Stimulated activated naive CD8-positive, alpha-beta T cell treated with anti-CD3 and anti-CD28 coated beads, Interleukin-15, Interleukin-2, amounts not matched to agents 100 ng/mL and 50 ng/mL, for 24 hours (primary cell): ENCODE measurements at regions not wholly inside any gene's neighbourhood (a gene's known extent, or its start where the extent isn't known, plus 50 kb on each side); places are given as distances from the start of the nearest gene placed in this dataset.

ENCODE experiments used
- H3K27ac Mint-ChIP-seq: one replicate; pipeline ENCODE4 v1.8.0; 2021; ENCODE audit warnings: mild to moderate bottlenecking, mixed read lengths
- H3K27me3 Mint-ChIP-seq: one replicate; pipeline ENCODE4 v1.8.0; 2021; ENCODE audit warnings: mixed read lengths
- H3K36me3 Mint-ChIP-seq: one replicate; pipeline ENCODE4 v1.8.0; 2021; ENCODE audit warnings: low read depth, mixed read lengths
- H3K4me1 Mint-ChIP-seq: one replicate; pipeline ENCODE4 v1.8.0; 2021; ENCODE audit warnings: low read depth, mixed read lengths
- H3K4me3 Mint-ChIP-seq: one replicate; pipeline ENCODE4 v1.8.0; 2021; ENCODE audit warnings: mild to moderate bottlenecking, mixed read lengths
- H3K9me3 Mint-ChIP-seq: one replicate; pipeline ENCODE4 v1.8.0; 2021; ENCODE audit warnings: mixed read lengths

DNA sequence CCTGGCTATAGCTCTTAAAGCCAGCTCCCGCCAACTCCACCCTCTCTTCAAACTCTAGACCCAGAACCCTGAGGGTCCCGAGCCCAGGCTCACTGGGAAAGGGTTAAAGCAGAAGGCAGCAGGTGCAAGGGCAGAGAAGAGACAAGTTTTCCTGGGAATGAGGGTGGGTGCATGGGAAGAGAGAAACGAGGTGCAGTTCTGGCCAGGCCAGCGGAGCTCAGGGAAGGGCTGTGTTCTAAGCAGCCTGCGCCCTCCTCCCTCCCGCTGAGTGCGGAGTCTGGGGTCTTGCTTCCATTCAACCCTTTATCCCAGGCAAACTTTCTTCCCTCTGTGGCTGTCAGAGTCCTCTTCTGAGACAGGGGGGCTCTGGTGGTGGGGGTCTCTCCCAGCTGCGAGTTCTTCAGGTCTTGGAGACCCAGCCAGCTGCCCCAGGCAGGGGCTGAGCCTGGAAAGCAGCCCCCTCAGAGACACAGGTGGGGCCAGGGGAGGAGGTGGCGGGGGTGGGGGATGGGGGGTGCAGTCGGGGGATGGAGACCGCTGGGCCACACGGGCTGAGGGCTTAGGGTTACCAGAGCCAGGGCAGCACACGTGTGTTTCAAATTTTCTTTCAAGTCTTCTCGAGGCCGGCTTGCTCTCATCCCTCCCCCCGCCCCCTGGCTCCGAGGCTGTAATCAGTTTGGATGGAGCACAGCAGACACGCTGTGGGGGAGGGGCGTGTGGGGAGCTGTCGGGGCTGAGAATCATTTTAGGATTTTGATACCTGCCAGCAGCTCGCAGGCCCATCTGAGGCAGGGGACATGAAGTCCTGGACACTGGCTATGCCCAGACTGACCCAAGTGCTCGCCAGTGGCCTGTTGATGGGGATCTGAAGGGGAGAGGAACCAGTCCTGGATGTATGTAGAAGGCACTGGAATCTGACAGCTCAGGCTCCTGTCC is 169.6 kb upstream of the SMIM23 start:
- Mint-ChIP-seq H3K4me3 (no peak overlapping the region), H3K36me3 (no peaks in the 10 kb centered on the region), H3K27ac (no peak overlapping the region), H3K4me1 (no peaks in the 10 kb centered on the region), H3K27me3 (peaks cover 7% of the 10 kb centered on the region), H3K9me3 (no peaks in the 10 kb centered on the region)

DNA sequence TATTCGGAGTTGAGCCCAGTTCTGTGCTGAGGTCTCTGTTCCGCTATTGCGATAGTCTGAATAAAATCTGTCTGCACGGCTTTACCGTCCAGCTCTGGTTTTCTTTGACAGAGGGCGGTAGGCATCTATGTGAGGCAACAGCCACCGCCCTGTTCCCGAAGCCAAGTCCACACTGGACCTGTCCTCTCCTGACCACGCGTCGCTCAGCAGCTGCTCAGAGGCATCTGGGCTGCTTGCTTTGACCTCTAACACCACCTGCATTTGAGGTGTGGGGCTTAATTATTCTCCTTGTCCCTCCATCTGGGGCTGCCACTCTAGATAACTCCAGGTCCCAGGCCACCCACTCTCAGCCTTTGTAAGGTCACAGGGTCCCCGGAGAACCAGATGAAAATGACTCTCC is 168.4 kb upstream of the SMIM23 start:
- H3K4me3 Mint-ChIP-seq: no peak overlapping the region
- H3K36me3 Mint-ChIP-seq: no peaks in the 10 kb centered on the region
- no peaks in the 10 kb centered on the region for H3K4me1 Mint-ChIP-seq
- H3K27ac Mint-ChIP-seq: no peak overlapping the region
- H3K27me3 Mint-ChIP-seq: peaks cover 7% of the 10 kb centered on the region
- no peaks in the 10 kb centered on the region for H3K9me3 Mint-ChIP-seq

DNA sequence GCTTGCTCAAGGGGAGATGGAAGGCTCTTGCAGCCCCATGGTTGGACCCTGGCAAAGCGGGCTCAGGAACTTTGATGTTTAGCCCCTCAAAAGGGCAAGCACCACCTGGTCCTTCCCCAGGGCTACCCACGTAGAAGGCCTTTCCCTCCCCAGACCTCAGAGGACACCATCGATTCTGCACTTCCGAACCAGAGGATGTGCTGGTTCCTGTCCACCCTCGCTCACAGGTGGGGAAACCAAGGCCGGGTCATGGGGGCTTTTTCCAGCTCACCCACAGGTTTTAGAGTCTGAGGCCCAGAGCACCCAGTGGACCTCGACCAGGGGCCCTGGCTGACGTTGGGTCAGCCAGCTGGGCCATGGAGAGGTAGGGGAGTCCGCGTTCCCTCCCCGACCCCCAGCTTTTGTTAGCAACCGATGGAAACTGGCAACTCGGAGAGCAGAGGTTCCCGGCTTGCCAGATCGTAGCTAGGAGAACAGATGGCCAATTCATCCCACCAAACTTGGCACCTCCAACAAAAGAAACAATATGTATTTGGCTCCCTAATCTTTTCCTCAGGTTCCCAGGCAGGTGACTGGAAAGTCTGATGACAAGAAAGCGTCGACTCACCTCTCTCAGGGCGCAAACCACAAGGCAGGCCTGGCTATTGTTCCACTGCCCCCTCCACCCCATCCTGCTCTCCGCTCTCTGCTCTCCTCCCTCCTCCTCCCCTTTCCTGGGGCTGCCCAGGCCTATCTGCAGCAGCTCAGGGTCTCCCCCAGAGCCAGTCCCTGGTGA is 167.6 kb upstream of the SMIM23 start:
- no peaks in the 10 kb centered on the region for H3K9me3 Mint-ChIP-seq
- no peak overlapping the region for H3K27ac Mint-ChIP-seq
- no peaks in the 10 kb centered on the region for H3K4me1 Mint-ChIP-seq
- no peak overlapping the region for H3K4me3 Mint-ChIP-seq
- H3K36me3 Mint-ChIP-seq: no peaks in the 10 kb centered on the region
- peaks cover 5% of the 10 kb centered on the region for H3K27me3 Mint-ChIP-seq

DNA sequence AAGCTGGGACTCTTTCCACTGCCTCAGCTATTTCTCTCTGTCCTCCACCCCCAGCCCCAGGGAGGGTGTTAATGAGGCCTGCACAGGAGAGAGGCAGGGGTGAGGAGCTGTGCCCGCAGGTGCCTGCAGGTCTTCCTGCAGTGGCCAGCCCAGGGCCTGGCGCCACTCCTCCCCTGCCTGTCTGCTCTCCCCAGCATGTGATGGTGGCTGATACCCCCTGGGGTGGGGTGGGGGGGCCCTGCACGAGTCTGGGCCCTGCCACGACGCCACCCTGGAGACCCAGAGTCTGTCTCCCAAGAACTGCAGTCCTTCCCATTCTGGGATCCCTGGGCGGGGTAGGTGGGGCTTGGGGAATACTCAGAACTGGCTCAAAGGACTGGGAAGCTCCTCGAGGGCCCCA is 166.4 kb upstream of the SMIM23 start:
- no peaks in the 10 kb centered on the region for H3K4me1 Mint-ChIP-seq
- no peaks in the 10 kb centered on the region for H3K36me3 Mint-ChIP-seq
- no peak overlapping the region for H3K27ac Mint-ChIP-seq
- H3K9me3 Mint-ChIP-seq: no peaks in the 10 kb centered on the region
- H3K4me3 Mint-ChIP-seq: no peak overlapping the region
- H3K27me3 Mint-ChIP-seq: no peaks in the 10 kb centered on the region

DNA sequence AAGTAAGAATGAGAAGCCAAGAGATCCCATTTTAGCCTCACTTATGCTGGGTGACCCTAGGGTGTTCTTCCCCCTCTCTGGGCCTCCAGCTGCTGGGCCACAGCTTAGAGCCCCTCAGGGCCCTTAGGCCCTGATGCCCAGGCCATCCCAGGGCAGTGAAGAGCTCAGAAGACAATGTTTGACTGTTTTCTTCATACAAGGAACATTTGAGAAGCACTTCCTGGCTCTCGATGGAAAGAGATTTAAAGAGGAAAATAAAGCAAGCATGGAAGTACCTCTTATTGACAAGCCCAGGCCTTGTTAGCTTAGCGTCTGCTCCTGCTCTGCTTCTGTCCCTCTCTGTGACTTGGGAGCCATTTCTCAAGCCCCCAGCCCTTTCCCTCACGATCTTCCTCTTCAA is 165.9 kb upstream of the SMIM23 start:
- H3K27me3 Mint-ChIP-seq: no peaks in the 10 kb centered on the region
- no peaks in the 10 kb centered on the region for H3K9me3 Mint-ChIP-seq
- no peak overlapping the region for H3K4me3 Mint-ChIP-seq
- no peaks in the 10 kb centered on the region for H3K4me1 Mint-ChIP-seq
- H3K27ac Mint-ChIP-seq: no peak overlapping the region
- no peaks in the 10 kb centered on the region for H3K36me3 Mint-ChIP-seq

DNA sequence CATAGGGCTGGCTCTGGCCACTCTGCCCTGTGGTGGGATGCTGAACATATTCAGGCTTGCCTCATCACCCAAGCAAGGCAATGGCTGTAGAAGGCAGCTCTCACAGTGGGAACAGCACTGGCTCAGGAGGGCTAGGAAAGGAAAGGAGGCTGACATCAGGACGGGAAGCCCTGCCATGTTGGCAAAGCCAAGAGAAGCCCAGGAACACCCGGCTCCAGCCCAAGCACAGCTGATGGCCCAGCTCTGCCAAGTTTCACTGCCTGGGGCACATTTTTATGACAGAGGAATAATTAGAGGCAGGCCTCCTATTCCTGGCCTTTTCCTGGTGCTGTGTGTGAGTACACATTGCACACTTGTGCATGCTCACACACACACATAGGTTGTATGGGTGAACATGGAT is 163.6 kb upstream of the SMIM23 start:
- no peaks in the 10 kb centered on the region for H3K9me3 Mint-ChIP-seq
- H3K27ac Mint-ChIP-seq: no peak overlapping the region
- no peaks in the 10 kb centered on the region for H3K36me3 Mint-ChIP-seq
- H3K4me1 Mint-ChIP-seq: no peaks in the 10 kb centered on the region
- peaks cover 4% of the 10 kb centered on the region for H3K27me3 Mint-ChIP-seq
- H3K4me3 Mint-ChIP-seq: no peak overlapping the region

DNA sequence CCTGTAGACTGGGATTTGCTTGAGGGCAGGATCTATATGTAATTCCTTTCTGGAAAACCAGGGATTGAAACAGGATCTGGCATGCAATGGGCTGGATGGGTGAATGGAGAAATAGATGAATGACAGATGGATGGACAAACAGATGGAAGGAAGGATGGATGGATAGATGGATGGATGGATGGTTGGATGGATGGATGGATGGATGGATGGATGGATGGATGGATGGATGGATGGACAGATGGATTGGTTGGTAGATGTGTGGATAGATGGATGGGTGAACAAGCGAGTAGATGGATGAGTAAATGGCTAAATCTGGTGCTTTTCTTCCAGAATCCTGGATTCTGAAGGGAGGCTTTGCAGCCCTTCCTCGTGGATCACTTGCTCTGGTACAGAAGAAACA is 162.5 kb upstream of the SMIM23 start:
- Mint-ChIP-seq H3K9me3 (no peaks in the 10 kb centered on the region), H3K27me3 (peaks cover 8% of the 10 kb centered on the region), H3K4me3 (no peak overlapping the region), H3K4me1 (no peaks in the 10 kb centered on the region), H3K27ac (no peak overlapping the region), H3K36me3 (no peaks in the 10 kb centered on the region)

DNA sequence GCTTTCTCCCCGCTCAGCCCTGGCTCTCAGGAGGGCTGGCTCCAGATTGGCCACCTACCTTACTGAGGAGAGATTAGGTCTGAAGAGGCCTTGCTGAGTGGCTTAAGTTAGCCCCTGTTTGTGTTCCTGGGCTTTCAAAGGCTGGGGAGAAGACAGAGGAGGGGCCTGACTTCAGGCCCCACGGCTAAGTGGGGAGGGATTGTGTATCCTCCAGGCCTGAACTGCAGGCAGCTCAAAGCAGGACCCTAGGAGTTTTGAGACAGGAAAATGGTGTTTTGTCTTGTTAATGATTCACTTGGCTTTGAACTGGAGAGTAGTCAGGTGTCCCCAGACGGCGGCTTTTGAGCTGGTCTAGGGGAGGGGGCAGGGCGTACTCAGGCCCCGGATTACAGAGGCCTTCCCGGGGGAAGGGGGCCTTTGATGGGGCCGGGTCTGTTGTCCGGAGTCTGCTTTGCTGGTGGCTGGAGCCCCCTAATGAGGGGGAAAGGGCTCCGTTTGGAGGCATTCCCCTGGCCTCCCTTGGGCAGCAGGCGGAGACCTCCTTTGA is 162.0 kb upstream of the SMIM23 start:
- H3K9me3 Mint-ChIP-seq: no peaks in the 10 kb centered on the region
- H3K27ac Mint-ChIP-seq: no peak overlapping the region
- peaks cover 13% of the 10 kb centered on the region for H3K27me3 Mint-ChIP-seq
- H3K4me3 Mint-ChIP-seq: no peak overlapping the region
- no peaks in the 10 kb centered on the region for H3K4me1 Mint-ChIP-seq
- H3K36me3 Mint-ChIP-seq: no peaks in the 10 kb centered on the region

DNA sequence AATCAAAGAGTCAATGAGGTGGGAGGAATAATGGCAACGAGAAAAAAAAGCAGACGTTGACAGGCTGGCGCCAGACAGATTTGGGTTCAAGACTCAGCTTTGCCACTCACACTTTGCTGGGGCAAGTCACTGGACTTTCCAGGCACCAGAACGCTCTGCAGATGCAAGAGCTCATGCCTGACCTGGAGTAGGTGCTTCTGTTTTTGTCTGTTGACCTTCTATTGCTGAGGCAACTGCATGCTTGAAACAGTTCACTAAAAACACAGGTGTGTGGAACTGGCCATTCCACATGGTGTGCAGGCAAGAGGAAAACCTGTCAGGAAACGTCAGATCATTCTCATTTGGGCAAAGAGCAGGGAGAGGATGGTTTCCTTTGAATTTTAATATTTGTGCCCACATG is 161.2 kb upstream of the SMIM23 start:
- H3K36me3 Mint-ChIP-seq: no peaks in the 10 kb centered on the region
- H3K4me1 Mint-ChIP-seq: no peaks in the 10 kb centered on the region
- no peaks in the 10 kb centered on the region for H3K9me3 Mint-ChIP-seq
- no peak overlapping the region for H3K27ac Mint-ChIP-seq
- peaks cover 18% of the 10 kb centered on the region for H3K27me3 Mint-ChIP-seq
- no peak overlapping the region for H3K4me3 Mint-ChIP-seq

DNA sequence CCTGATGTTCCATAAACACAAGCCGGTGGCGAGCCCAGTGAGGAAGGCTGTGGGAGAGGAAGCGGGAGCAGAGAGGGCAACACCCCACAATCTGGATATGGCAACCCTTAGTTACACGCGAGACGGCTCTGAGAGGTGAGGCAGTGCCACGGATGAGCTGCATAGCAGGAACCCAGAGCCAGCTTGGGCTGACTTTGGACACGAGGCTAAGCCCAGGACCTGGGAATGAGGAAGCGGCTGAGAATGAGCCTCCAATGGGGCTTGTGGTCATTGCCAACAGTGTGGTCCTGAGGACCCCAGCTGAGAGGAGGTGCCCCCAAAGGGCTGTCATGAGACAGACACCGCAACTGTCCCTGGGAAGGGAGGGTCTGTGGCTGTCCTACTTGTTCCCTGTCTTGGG is 160.0 kb upstream of the SMIM23 start:
- Mint-ChIP-seq H3K27ac (no peak overlapping the region), H3K36me3 (no peaks in the 10 kb centered on the region), H3K27me3 (peaks cover 18% of the 10 kb centered on the region), H3K9me3 (no peaks in the 10 kb centered on the region), H3K4me3 (no peak overlapping the region), H3K4me1 (no peaks in the 10 kb centered on the region)

DNA sequence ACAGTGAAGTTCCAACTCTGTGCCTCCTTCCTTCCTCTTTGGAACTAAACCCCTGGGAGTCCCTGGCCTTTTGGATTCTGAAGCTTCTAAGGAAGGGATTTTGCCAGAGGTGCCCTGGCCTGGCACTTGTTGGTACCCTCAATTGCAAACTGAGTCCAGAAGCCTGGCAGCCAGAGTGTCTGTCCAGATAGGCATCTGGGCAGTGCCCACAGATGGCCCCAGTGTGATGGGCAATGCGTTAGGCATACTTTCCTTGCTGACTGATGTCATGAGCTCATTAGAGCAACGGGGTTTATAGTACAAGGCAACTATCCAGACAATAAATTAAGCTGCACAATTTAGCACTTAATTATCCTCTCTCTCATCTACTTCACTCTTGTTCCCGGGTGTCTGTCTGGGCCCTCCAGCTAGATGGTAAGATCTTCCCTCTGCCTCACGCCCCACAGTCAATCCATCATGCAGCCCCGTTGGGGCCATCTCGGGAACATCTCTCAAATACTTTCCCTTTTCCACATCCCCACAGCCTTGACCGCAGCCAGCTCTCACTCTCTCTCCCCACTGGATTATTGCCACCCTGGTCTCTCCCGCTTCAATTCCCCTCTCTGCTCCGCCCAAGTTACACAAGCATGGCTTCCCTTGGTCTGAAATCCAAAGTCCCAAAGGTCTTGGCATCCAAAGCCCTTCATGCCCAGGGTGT is 157.5 kb upstream of the SMIM23 start:
- no peak overlapping the region for H3K27ac Mint-ChIP-seq
- H3K4me1 Mint-ChIP-seq: no peaks in the 10 kb centered on the region
- H3K9me3 Mint-ChIP-seq: no peaks in the 10 kb centered on the region
- H3K36me3 Mint-ChIP-seq: no peaks in the 10 kb centered on the region
- no peak overlapping the region for H3K4me3 Mint-ChIP-seq
- H3K27me3 Mint-ChIP-seq: peaks cover 27% of the 10 kb centered on the region

DNA sequence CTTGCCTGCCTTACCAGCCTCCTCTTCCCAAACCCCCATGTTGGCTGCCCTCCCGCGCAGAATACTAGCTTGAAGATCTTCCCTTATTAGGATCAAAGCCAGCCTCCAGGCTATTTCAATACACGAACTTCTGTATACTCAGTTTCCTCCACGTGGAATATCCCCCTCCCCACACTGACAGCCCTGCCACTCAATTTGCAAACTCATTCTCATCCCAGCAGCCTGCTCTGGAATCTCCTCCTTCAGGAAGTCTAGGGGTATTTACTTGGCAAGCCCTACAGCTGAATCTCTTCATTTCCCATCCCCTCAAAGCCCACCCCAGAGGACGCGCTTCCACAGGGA is 157.0 kb upstream of the SMIM23 start:
- Mint-ChIP-seq H3K27me3 (peaks cover 27% of the 10 kb centered on the region), H3K4me1 (no peaks in the 10 kb centered on the region), H3K4me3 (no peak overlapping the region), H3K36me3 (no peaks in the 10 kb centered on the region), H3K27ac (no peak overlapping the region), H3K9me3 (no peaks in the 10 kb centered on the region)

DNA sequence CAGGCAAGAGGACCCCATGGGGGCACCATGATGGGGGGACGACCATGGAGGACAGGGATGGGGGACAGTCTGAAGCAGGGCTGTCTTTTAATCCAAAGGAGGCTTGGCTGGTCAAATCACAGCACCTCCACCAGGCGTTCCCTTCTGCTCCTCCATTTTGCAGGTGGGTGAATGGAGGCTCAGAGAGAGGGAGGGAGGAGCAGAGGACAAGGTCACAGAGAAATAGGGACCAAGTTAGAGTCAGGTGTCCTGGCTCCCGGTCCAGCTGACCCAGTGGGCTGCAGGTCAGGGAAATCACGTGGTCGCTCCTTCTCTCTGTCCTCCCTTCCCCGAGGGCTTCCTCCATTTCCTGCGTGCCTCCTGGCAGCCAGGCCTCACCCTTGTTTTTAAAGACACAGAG is 156.4 kb upstream of the SMIM23 start:
- Mint-ChIP-seq H3K9me3 (no peaks in the 10 kb centered on the region), H3K36me3 (no peaks in the 10 kb centered on the region), H3K27me3 (peaks cover 29% of the 10 kb centered on the region), H3K4me3 (no peak overlapping the region), H3K27ac (no peak overlapping the region), H3K4me1 (no peaks in the 10 kb centered on the region)

DNA sequence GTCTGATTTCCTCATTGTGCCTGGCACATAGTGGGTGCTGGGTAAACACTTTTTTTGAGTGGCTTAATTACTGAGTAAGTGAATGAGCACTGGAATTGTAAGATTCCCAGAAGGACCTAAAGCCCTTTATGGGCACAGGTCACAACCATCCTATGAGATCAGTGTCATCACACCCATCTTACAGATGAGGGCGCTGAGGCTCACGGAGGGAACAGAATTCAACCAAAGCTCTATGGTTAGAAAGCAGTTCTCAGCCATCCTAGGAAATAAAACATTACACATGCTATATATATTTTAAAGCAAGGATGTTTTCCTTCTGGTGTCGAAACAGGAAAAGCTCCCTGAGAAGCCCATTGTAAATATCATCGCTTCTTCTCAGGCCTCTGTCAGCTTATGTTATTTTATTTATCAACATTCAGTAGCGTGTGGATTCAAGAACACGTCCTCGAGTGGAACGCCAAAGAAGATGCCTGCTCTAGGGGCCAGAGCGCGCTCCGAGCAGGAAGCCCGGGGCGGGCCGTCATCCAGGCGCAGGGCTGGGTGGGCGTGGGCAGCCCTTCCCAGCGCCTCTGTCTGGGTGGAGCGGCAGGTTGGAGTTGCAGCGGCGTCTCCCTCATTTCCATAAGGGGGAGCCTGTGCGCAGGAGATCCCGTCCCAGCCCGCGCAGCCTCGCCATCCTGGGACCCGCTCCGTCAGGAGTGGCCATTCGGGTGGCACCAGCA is 155.8 kb upstream of the SMIM23 start:
- peaks cover 35% of the 10 kb centered on the region for H3K27me3 Mint-ChIP-seq
- no peaks in the 10 kb centered on the region for H3K4me1 Mint-ChIP-seq
- no peak overlapping the region for H3K4me3 Mint-ChIP-seq
- no peaks in the 10 kb centered on the region for H3K36me3 Mint-ChIP-seq
- no peaks in the 10 kb centered on the region for H3K9me3 Mint-ChIP-seq
- H3K27ac Mint-ChIP-seq: no peak overlapping the region
